ENCODE measurements at regions not wholly inside any gene's neighbourhood (a gene's known extent, or its start where the extent isn't known, plus 50 kb on each side); places are given as distances from the start of the nearest gene placed in this dataset.
"Not testable (repeated sequence)": the region's sequence is repeated elsewhere in the genome, so short reads cannot be mapped to it uniquely, and the experiment has no call there.

GRCh38 chr10:3955955-3956617, 171.1 kb upstream of the KLF6 start:
- no peak for DNase-seq (ENCODE audit: low spot score)

GRCh38 chr10:3955493-3955892, 170.5 kb upstream of the KLF6 start:
- DNase-seq (ENCODE audit: low spot score): no peak

GRCh38 chr10:3954615-3955014, 169.6 kb upstream of the KLF6 start:
- no peak for DNase-seq (ENCODE audit: low spot score)

GRCh38 chr10:3954007-3954406, 169.0 kb upstream of the KLF6 start:
- not testable (repeated sequence) for DNase-seq (ENCODE audit: low spot score)

- no peak for DNase-seq (ENCODE audit: low spot score)
These were observed 167.0 kb upstream of the KLF6 start for GRCh38 chr10:3951993-3952392.

- DNase-seq (ENCODE audit: low spot score): peak; percentile 63
These were observed 165.8 kb upstream of the KLF6 start for GRCh38 chr10:3950676-3951275.

GRCh38 chr10:3949711-3950110, 164.7 kb upstream of the KLF6 start:
- DNase-seq (ENCODE audit: low spot score): no peak

- DNase-seq (ENCODE audit: low spot score): peak; percentile 90
These were observed 163.8 kb upstream of the KLF6 start for GRCh38 chr10:3948843-3949242.

- DNase-seq (ENCODE audit: low spot score): no peak
These were observed 161.5 kb upstream of the KLF6 start for GRCh38 chr10:3946234-3947229.

GRCh38 chr10:3945026-3945425, 160.0 kb upstream of the KLF6 start:
- DNase-seq (ENCODE audit: low spot score): no peak

GRCh38 chr10:3944591-3944990, 159.6 kb upstream of the KLF6 start:
- no peak for DNase-seq (ENCODE audit: low spot score)

GRCh38 chr10:3943695-3944257, 158.8 kb upstream of the KLF6 start:
- DNase-seq (ENCODE audit: low spot score): no peak

GRCh38 chr10:3942937-3943489, 158.0 kb upstream of the KLF6 start:
- DNase-seq (ENCODE audit: low spot score): no peak

- DNase-seq (ENCODE audit: low spot score): no peak
These were observed 156.7 kb upstream of the KLF6 start for GRCh38 chr10:3941676-3942075.

GRCh38 chr10:3936422-3937040, 151.5 kb upstream of the KLF6 start:
- DNase-seq (ENCODE audit: low spot score): no peak

- no peak for DNase-seq (ENCODE audit: low spot score)
These were observed 150.9 kb upstream of the KLF6 start for GRCh38 chr10:3935933-3936359.

- DNase-seq (ENCODE audit: low spot score): peak; percentile 42
These were observed 150.1 kb upstream of the KLF6 start for GRCh38 chr10:3935141-3935540.

GRCh38 chr10:3933733-3934132, 148.7 kb upstream of the KLF6 start:
- DNase-seq (ENCODE audit: low spot score): no peak

GRCh38 chr10:3932597-3933375, 147.8 kb upstream of the KLF6 start:
- no peak for DNase-seq (ENCODE audit: low spot score)

GRCh38 chr10:3931901-3932300, 146.9 kb upstream of the KLF6 start:
- no peak for DNase-seq (ENCODE audit: low spot score)

GRCh38 chr10:3931224-3931623, 146.2 kb upstream of the KLF6 start:
- no peak for DNase-seq (ENCODE audit: low spot score)

Data from CD4-positive, alpha-beta T cell treated with Interleukin-6 at 100 ng/mL for 8 hours (primary cell).